Thymus (tissue), 11 donors: ENCODE measurements at regions not wholly inside any gene's neighbourhood (a gene's known extent, or its start where the extent isn't known, plus 50 kb on each side); places are given as distances from the start of the nearest gene placed in this dataset.

Source experiments
- DNase-seq, 9 donors: peaks; one replicate each; pipeline ENCODE4 v3.0.0-alpha.2; 2013; ENCODE audit warnings: low spot score in 9 of 9, low read depth in 6 of 9, missing footprints in 1 of 9
- H3K27ac ChIP-seq, 2 donors: one replicate each; pipeline ENCODE4 v1.5.1; 2013; ENCODE audit warnings: control low read depth in 1 of 2, low read depth in 1 of 2, low read length in 1 of 2, mild to moderate bottlenecking in 1 of 2, moderate library complexity in 1 of 2
- H3K27me3 ChIP-seq, 2 donors: one replicate each; pipeline ENCODE4 v1.5.1; 2013; ENCODE audit warnings: low read length in 1 of 2; ENCODE audit not compliant: control insufficient read depth in 2 of 2, insufficient read depth in 1 of 2
- H3K36me3 ChIP-seq, 2 donors: one replicate each; pipeline ENCODE4 v1.5.1; 2013; ENCODE audit warnings: low read length in 1 of 2, mild to moderate bottlenecking in 1 of 2, moderate library complexity in 1 of 2; ENCODE audit not compliant: control insufficient read depth in 2 of 2, insufficient read depth in 2 of 2
- H3K4me1 ChIP-seq, 2 donors: one replicate each; pipeline ENCODE4 v1.5.1; 2013; ENCODE audit warnings: low read length in 2 of 2; ENCODE audit not compliant: control insufficient read depth in 2 of 2, insufficient read depth in 2 of 2
- H3K4me3 ChIP-seq, 2 donors: one replicate each; pipeline ENCODE4 v1.5.1; 2013; ENCODE audit warnings: low read length in 2 of 2, control low read depth in 1 of 2, mild to moderate bottlenecking in 1 of 2
- H3K9me3 ChIP-seq, 2 donors: one replicate each; pipeline ENCODE4 v1.5.1; 2013; ENCODE audit warnings: low read length in 1 of 2, mild to moderate bottlenecking in 1 of 2; ENCODE audit not compliant: control insufficient read depth in 2 of 2, insufficient read depth in 1 of 2
- WGBS: extraction: QIAGEN DNeasy Blood & Tissue Kit; methylation state at CpG from one replicate; pipeline ENCODE4 v1.1.7; 2013; 5-methylcytosine and 5-hydroxymethylcytosine counted together
- donor health status: healthy.

DNA sequence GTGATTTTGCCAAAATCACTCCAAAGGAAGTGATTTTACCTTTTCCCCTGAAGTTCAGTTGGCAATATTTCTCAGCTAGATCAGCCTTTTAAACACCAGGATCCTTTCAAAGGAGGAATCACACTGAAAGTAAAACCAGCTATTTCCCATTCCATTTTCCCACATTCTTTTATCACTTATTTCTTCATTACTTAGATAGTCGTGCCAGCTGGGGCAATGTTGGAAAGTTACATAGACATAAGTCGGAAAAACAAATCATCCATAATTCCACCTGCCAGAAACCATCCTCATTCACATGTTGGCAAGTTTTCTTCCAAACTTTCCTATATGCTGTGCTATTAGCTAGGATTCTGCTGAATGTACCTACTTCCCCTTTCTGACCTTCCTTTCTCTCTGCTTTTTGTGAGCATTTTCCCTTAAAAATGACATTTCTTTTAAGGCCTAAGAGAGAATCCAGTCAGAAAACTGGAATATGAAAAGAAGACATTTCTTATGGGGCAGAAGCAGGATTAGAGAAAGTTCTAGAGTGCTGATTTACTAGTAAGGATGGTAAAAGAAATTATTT is 170.0 kb upstream of the STK17B start:
- H3K27me3 ChIP-seq, result no peaks in the 10 kb centered on the region
- H3K36me3 ChIP-seq, result no peaks in the 10 kb centered on the region
- H3K4me3 ChIP-seq, result no peak overlapping the region
- DNase-seq, result no peak
- no peaks in the 10 kb centered on the region for H3K9me3 ChIP-seq
- 85% methylated on average over 2 of the region's 2 CpGs for WGBS
- H3K27ac ChIP-seq, result no peak overlapping the region
- peaks cover 0 to 3% of the 10 kb centered on the region in 2 donors for H3K4me1 ChIP-seq

DNA sequence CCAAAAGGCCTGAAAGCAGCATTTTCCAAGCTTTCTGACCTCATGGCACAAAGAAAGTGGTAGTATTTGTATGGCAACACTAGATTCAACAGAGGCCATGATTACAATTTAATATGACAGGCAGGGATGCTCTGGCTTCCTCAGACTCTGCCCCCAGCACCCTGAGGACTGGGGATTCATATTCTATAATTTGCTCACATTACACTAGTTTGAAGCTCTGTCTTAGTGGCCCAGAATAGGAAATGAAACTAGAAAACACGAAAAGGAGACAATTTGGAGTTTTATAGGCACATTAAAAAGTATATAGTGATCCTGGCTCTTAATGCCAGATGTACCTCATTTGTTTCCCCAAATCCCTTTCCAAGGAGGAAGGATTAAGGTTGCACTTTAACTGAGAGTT is 173.0 kb upstream of the STK17B start:
- H3K27ac ChIP-seq, result no peak overlapping the region
- DNase-seq, result no peak
- no peak overlapping the region for H3K4me3 ChIP-seq
- no peaks in the 10 kb centered on the region for H3K36me3 ChIP-seq
- WGBS, result 84% methylated on average over 1 of the region's 1 CpG
- H3K9me3 ChIP-seq, result no peaks in the 10 kb centered on the region
- H3K27me3 ChIP-seq, result no peaks in the 10 kb centered on the region
- H3K4me1 ChIP-seq, result no peaks in the 10 kb centered on the region

DNA sequence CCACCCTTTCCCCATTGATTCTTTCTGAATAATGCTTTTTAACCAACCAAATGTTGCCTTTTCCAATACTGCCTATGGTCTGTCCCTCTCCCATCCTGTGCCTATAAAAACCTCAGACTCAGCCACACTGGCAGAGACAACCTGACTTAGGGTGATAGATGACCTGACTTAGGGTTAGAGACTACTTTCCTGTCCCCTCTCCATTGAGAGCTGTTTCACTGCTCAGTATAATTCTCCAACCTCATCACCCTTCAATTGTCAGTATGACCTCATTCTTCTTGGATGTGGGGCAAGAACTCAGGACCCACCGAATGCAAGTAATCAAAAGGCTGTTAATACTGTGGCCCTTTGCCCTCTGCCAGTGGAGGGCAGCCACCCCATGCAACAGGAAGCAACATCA is 182.3 kb upstream of the STK17B start:
- no peak for DNase-seq
- WGBS, result 37% methylated on average over 1 of the region's 1 CpG
- no peak overlapping the region for H3K4me3 ChIP-seq
- H3K27me3 ChIP-seq, result no peaks in the 10 kb centered on the region
- H3K4me1 ChIP-seq, result no peaks in the 10 kb centered on the region
- H3K36me3 ChIP-seq, result no peaks in the 10 kb centered on the region
- H3K9me3 ChIP-seq, result peaks cover 0 to 15% of the 10 kb centered on the region in 2 donors
- H3K27ac ChIP-seq, result no peak overlapping the region

DNA sequence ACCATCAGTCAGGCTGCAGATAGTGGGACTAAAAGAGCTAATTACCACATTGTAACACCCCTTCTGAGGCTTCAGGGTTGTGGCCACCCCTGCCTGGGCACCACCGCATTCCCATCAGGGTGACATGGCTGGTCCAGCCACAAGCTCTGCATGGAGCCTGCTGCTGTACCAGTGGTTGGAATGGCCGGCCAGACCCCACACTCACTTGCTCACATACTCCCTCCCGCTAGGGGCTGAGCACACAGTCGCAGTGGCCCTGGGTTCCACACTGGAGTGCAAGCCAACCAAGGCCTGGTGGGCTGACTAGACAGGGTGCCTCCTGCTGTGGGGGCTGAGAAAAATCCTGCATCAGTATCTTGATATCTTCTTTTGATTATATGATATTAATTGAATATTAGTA is 182.8 kb upstream of the STK17B start:
- Histone ChIP-seq H3K36me3 (no peaks in the 10 kb centered on the region), H3K4me3 (no peak overlapping the region), H3K27me3 (no peaks in the 10 kb centered on the region), H3K9me3 (peaks cover 0 to 15% of the 10 kb centered on the region in 2 donors), H3K27ac (no peak overlapping the region), H3K4me1 (no peaks in the 10 kb centered on the region)
- WGBS, result 98% methylated on average over 4 of the region's 4 CpGs
- DNase-seq, result no peak

DNA sequence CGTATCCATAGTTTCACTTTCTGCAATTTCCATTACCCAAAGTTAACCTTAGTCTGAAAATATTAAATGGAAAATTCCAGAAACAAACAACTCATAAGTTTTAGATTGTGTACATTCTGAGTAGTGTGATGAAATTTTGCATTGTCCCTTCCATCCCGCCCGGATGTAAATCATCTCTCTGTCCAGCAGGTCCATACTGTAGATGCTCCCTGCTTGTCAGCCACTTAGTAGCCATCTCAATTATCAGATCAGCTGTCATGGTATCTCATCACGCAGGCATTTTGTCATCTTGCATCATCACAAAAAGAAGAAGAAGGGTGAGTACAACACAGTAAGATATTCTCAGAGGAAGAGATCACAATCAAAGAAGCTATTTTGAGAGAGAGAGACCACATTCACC is 185.0 kb upstream of the STK17B start:
- Histone ChIP-seq H3K4me3 (no peak overlapping the region), H3K27me3 (no peaks in the 10 kb centered on the region), H3K9me3 (peaks cover 0 to 15% of the 10 kb centered on the region in 2 donors), H3K36me3 (no peaks in the 10 kb centered on the region), H3K27ac (no peak overlapping the region), H3K4me1 (no peaks in the 10 kb centered on the region)
- no peak for DNase-seq
- WGBS, result 81% methylated on average over 4 of the region's 4 CpGs

DNA sequence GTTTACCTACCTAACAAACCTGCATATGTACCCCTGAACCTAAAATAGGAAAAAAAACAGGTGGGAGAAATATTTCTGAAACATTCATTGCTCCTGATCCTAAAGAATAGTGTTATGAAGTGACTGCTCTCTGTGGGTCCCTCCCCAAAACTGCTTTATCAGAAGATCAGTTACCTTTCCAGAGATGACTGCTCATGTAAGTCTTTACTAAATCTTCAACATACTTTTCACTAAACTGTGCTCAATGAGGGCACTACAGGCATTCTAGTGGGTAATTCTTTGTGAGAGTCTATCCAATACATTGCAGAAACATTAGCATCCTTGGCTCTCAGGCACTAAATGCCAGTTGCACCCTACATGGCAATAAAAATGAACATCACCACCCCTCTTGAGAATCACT is 189.3 kb upstream of the STK17B start:
- no peaks in the 10 kb centered on the region for H3K27me3 ChIP-seq
- H3K4me1 ChIP-seq, result no peaks in the 10 kb centered on the region
- no peak overlapping the region for H3K4me3 ChIP-seq
- no peak for DNase-seq
- H3K27ac ChIP-seq, result no peak overlapping the region
- no peaks in the 10 kb centered on the region for H3K9me3 ChIP-seq
- no peaks in the 10 kb centered on the region for H3K36me3 ChIP-seq

DNA sequence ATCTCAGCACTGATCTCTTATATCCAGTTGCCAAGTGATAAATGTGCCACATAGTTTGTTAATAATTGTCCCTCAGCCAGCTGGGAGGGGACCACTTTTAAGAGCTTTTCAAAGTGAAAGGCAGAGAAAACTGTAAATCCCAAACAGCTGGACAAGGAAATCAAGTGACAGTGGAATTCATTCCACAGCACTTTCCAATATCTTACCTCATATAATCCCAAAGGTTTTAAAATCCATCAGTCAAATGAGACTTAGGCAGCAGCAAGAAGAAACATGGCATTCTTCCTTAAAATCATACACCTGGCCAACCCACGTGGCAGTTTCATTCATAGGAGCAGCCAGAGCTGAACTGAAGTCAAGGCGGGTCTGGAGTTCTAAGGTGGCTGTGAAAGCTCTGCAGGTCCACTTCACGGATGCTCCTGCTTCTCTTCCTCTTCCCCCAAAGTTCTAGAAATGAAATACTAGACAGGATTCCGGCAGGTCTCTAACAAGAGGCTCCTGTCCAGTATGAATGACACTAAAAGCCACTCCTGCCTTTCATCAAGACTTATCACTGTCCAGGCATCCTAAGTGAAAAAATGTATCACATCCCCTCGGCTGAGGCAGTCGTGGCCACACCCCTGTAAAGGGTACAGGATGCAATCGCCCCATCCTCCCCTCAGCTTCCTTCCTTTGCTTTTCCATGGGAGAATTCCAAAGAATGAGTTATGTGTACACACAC is 190.4 kb upstream of the STK17B start:
- 78% methylated on average over 7 of the region's 7 CpGs for WGBS
- no peaks in the 10 kb centered on the region for H3K27me3 ChIP-seq
- H3K36me3 ChIP-seq, result no peaks in the 10 kb centered on the region
- no peaks in the 10 kb centered on the region for H3K9me3 ChIP-seq
- no peak overlapping the region for H3K4me3 ChIP-seq
- no peak overlapping the region for H3K27ac ChIP-seq
- H3K4me1 ChIP-seq, result no peaks in the 10 kb centered on the region
- no peak for DNase-seq

DNA sequence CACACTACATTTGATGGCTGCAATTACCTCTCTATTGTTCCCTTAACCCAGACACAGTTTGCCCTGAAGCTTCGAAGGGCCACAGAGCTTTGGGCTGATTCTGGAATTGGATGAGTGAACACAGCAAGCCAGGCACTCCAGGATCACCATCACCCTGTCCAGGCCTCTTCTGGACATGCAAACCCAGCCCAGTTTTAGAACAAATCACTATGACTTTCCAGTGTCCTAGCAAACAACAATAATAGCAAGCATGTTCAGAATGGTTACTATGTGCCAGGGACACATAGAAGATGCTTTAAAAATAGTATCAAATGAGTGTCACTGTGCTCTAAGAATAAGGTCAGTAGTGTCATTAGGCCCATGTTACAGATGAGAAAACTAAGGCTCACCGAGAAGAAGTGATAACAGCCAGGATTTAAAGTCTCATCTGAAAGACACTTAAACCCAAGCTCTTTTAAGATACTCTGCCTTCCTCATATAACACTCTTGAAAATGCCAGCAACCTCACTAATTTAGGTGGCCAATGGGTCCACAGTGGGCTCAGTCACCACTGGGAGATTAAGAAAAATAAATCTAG is 191.7 kb upstream of the STK17B start:
- no peaks in the 10 kb centered on the region for H3K9me3 ChIP-seq
- no peak overlapping the region for H3K4me3 ChIP-seq
- H3K27me3 ChIP-seq, result no peaks in the 10 kb centered on the region
- DNase-seq, result no peak
- no peaks in the 10 kb centered on the region for H3K36me3 ChIP-seq
- H3K27ac ChIP-seq, result no peak overlapping the region
- no peaks in the 10 kb centered on the region for H3K4me1 ChIP-seq
- WGBS, result 98% methylated on average over 2 of the region's 2 CpGs

DNA sequence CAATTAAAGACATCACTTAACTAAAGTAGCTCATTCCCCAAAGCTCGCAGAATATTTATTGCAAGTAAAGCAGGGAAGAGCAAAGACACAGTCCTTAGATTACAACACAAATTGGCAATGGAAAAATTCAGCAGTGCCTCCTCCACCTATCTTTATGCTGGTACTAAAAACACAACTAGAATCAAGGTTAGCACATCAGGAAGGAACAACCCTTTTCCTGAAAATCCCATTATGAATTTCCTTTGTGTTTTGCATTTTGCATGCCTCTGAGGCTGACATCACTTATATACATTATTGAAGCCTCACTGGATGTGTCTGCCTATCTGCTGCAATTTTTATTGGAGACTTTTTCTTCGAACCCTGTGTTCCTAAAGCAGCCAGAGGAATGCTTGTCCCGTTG is 193.8 kb upstream of the STK17B start:
- H3K36me3 ChIP-seq, result no peaks in the 10 kb centered on the region
- 95% methylated on average over 3 of the region's 3 CpGs for WGBS
- H3K27me3 ChIP-seq, result no peaks in the 10 kb centered on the region
- DNase-seq, result no peak
- no peaks in the 10 kb centered on the region for H3K4me1 ChIP-seq
- H3K27ac ChIP-seq, result no peak overlapping the region
- no peak overlapping the region for H3K4me3 ChIP-seq
- H3K9me3 ChIP-seq, result no peaks in the 10 kb centered on the region
